A549 (cell line): ENCODE measurements at regions not wholly inside any gene's neighbourhood (a gene's known extent, or its start where the extent isn't known, plus 50 kb on each side); places are given as distances from the start of the nearest gene placed in this dataset.
A peak's percentile ranks its signal among the peaks of the same experiment; 100 is the strongest.

Source experiments
- ATAC-seq, 2 experiments: fragments of 200-7000 bp in 1 of 2; fragments of >200 bp in 1 of 2; cut with Nextera tagmentation in 1 of 2; cut with Tn5 transposase in 1 of 2; 3 replicates each; pipeline versions ENCODE4 v1.8.0 to v1.9.1; 2018 to 2020; ENCODE audit warnings: mild to moderate bottlenecking in 1 of 2, moderate library complexity in 1 of 2
- CTCF ChIA-PET: fragments of 300-600 bp; sonication (Branson Sonifier 250); formaldehyde crosslinking; extraction: SDS; loops from one replicate; lab custom pipeline; 2021; ENCODE audit warnings: antibody characterized with exemption, inconsistent platforms; lab: Yijun Ruan, JAX
- POLR2A ChIA-PET: fragments of 350-600 bp; formaldehyde crosslinking; extraction: SDS; loops from one replicate; lab custom pipeline; 2021; ENCODE audit warnings: antibody characterized with exemption, inconsistent platforms; lab: Yijun Ruan, JAX
- DNase-seq, 2 experiments: peaks; one replicate each; pipeline versions ENCODE4 v3.0.0 to v3.0.0-alpha.2; 2011 to 2016; ENCODE audit warnings: low read depth in 1 of 2, low spot score in 1 of 2
- FAIRE-seq: peaks from 2 replicates; lab custom pipeline; 2011; peaks lifted over from hg19 to GRCh38; lab: Jason Lieb, UNC
- H3K27ac ChIP-seq, 2 experiments: fragments of >200 bp; sonication (Bioruptor Twin); formaldehyde crosslinking; 3 replicates each; pipeline ENCODE4 v1.5.1; 2016 to 2017
- H3K4me1 ChIP-seq: fragments of >200 bp; sonication (Bioruptor Twin); formaldehyde crosslinking; 3 replicates; pipeline ENCODE4 v1.6.1; 2016
- H3K4me2 ChIP-seq: fragments of >200 bp; sonication (Bioruptor Twin); formaldehyde crosslinking; 3 replicates; pipeline ENCODE4 v1.6.1; 2016
- H3K4me3 ChIP-seq: fragments of >200 bp; sonication (Bioruptor Twin); formaldehyde crosslinking; 3 replicates; pipeline ENCODE4 v1.5.1; 2016
- H3K9me3 ChIP-seq: fragments of >200 bp; sonication (Bioruptor Twin); formaldehyde crosslinking; 3 replicates; pipeline ENCODE4 v1.6.1; 2016
- BHLHE40 ChIP-seq: IDR thresholded peaks from 2 replicates; pipeline ENCODE4 v1.6.1; 2012; ENCODE audit warnings: low read depth, low read length, inconsistent platforms
- CEBPB ChIP-seq, 2 experiments: fragments of >200 bp in 1 of 2; sonication (Bioruptor Twin) in 1 of 2; formaldehyde crosslinking in 1 of 2; IDR thresholded peaks; 2 replicates each; pipeline ENCODE4 v1.6.1; 2012 to 2016
- CHD4 ChIP-seq: fragments of 200-600 bp; sonication (generic); IDR thresholded peaks from 2 replicates; pipeline ENCODE4 v1.6.1; 2016; ENCODE audit warnings: antibody characterized with exemption, mild to moderate bottlenecking, borderline replicate concordance
- EHF ChIP-seq: fragments of 250-450 bp; sonication (Bioruptor Pico); IDR thresholded peaks from 2 replicates; pipeline ENCODE4 v1.5.0; 2020; ENCODE audit warnings: mild to moderate bottlenecking
- EHMT2 ChIP-seq: fragments of 200-600 bp; sonication (generic); IDR thresholded peaks from 2 replicates; pipeline ENCODE4 v1.6.1; 2016; ENCODE audit warnings: antibody characterized with exemption, low read depth, mild to moderate bottlenecking, moderate library complexity
- ELK1 ChIP-seq: fragments of 150-350 bp; IDR thresholded peaks from 2 replicates; pipeline ENCODE4 v1.6.1; 2014; ENCODE audit warnings: low read depth, mild to moderate bottlenecking, low read length
- ESRRA ChIP-seq: fragments of 150-350 bp; IDR thresholded peaks from 2 replicates; pipeline ENCODE4 v1.6.1; 2014; ENCODE audit warnings: mild to moderate bottlenecking, low read length, borderline replicate concordance
- FOSL2 ChIP-seq, 2 experiments: fragments of 450-650 bp in 1 of 2; fragments of >200 bp in 1 of 2; sonication (Bioruptor Twin) in 1 of 2; formaldehyde crosslinking; IDR thresholded peaks; 2 replicates each; pipeline versions ENCODE4 v1.5.0 to v1.6.1; 2016 to 2020; ENCODE audit warnings: mild to moderate bottlenecking in 1 of 2, moderate library complexity in 1 of 2
- FOXS1 ChIP-seq: fragments of 250-450 bp; sonication (Bioruptor Pico); IDR thresholded peaks from 2 replicates; pipeline ENCODE4 v1.5.0; 2020; ENCODE audit warnings: mild to moderate bottlenecking, moderate library complexity
- HOXB13 ChIP-seq: fragments of 250-450 bp; sonication (Bioruptor Pico); IDR thresholded peaks from 2 replicates; pipeline ENCODE4 v1.5.0; 2020; ENCODE audit warnings: low read depth, mild to moderate bottlenecking, moderate library complexity
- HOXB5 ChIP-seq: fragments of 250-450 bp; sonication (Bioruptor Pico); IDR thresholded peaks from 2 replicates; pipeline ENCODE4 v1.5.0; 2020; ENCODE audit warnings: mild to moderate bottlenecking, moderate library complexity
- JUNB ChIP-seq: fragments of >200 bp; sonication (Bioruptor Twin); formaldehyde crosslinking; IDR thresholded peaks from 2 replicates; pipeline ENCODE4 v1.6.1; 2016
- MAFK ChIP-seq: fragments of 450-650 bp; IDR thresholded peaks from 2 replicates; pipeline ENCODE4 v1.6.1; 2014; ENCODE audit not compliant: partially characterized antibody
- MYC ChIP-seq: IDR thresholded peaks from 2 replicates; pipeline ENCODE4 v1.6.1; 2012; ENCODE audit warnings: mild to moderate bottlenecking, inconsistent platforms, low read length, improper control_type of control experiment, borderline replicate concordance
- NPAS2 ChIP-seq: fragments of 250-450 bp; sonication (Bioruptor Pico); IDR thresholded peaks from 2 replicates; pipeline ENCODE4 v1.8.0; 2022; ENCODE audit warnings: mild to moderate bottlenecking, moderate library complexity, borderline replicate concordance
- PHF8 ChIP-seq: fragments of 200-600 bp; sonication (generic); IDR thresholded peaks from 2 replicates; pipeline ENCODE4 v1.6.1; 2016; ENCODE audit warnings: low read depth, mild to moderate bottlenecking, antibody characterized with exemption, moderate library complexity, borderline replicate concordance
- POLR2A ChIP-seq: IDR thresholded peaks from 2 replicates; pipeline ENCODE4 v1.6.1; 2012; ENCODE audit warnings: mild to moderate bottlenecking, low read length
- POLR2AphosphoS2 ChIP-seq: conservative IDR thresholded peaks from 2 replicates; pipeline ENCODE4 v1.6.1; 2012; ENCODE audit warnings: low read length, improper control_type of control experiment, inconsistent platforms
- RAD21 ChIP-seq, 2 experiments: fragments of >200 bp in 1 of 2; sonication (Bioruptor Twin) in 1 of 2; formaldehyde crosslinking in 1 of 2; IDR thresholded peaks in 1 of 2; conservative IDR thresholded peaks in 1 of 2; 2 replicates in 1 of 2; 3 replicates in 1 of 2; pipeline ENCODE4 v1.6.1; 2012 to 2018; ENCODE audit warnings: inconsistent platforms in 1 of 2
- ZSCAN20 ChIP-seq: fragments of 250-450 bp; sonication (Bioruptor Pico); IDR thresholded peaks from 2 replicates; pipeline ENCODE4 v1.8.0; 2022; ENCODE audit warnings: mild to moderate bottlenecking, moderate library complexity
- WGBS: methylation state at CpG from one replicate; pipeline ENCODE4 v1.1.6; 2017; ENCODE audit errors: missing lambda C conversion rate; 5-methylcytosine and 5-hydroxymethylcytosine counted together
- TF ChIP-seq, protein P1 (sequence below): fragments of >200 bp; sonication (Bioruptor Twin); formaldehyde crosslinking; IDR thresholded peaks from 3 replicates; pipeline ENCODE4 v1.5.1; 2016
- TF ChIP-seq, protein P2 (sequence below): IDR thresholded peaks from 2 replicates; pipeline ENCODE4 v1.6.1; 2012
- TF ChIP-seq, protein P3 (sequence below): fragments of 250-450 bp; sonication (Bioruptor Pico); IDR thresholded peaks from 2 replicates; pipeline ENCODE4 v1.5.0; 2020; ENCODE audit warnings: low read depth, mild to moderate bottlenecking, moderate library complexity
- TF ChIP-seq, protein P4 (sequence below): IDR thresholded peaks from 2 replicates; pipeline ENCODE4 v1.6.1; 2012

GRCh38 chr6:145012039-145012662 lies 723.2 kb downstream of the EPM2A start:
- TF ChIP-seq FOXS1 (CRISPR knock-in tag), result no peak
- TF ChIP-seq, protein P1, sequence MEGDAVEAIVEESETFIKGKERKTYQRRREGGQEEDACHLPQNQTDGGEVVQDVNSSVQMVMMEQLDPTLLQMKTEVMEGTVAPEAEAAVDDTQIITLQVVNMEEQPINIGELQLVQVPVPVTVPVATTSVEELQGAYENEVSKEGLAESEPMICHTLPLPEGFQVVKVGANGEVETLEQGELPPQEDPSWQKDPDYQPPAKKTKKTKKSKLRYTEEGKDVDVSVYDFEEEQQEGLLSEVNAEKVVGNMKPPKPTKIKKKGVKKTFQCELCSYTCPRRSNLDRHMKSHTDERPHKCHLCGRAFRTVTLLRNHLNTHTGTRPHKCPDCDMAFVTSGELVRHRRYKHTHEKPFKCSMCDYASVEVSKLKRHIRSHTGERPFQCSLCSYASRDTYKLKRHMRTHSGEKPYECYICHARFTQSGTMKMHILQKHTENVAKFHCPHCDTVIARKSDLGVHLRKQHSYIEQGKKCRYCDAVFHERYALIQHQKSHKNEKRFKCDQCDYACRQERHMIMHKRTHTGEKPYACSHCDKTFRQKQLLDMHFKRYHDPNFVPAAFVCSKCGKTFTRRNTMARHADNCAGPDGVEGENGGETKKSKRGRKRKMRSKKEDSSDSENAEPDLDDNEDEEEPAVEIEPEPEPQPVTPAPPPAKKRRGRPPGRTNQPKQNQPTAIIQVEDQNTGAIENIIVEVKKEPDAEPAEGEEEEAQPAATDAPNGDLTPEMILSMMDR, result no peak
- TF ChIP-seq ESRRA, result no peak
- no peak for TF ChIP-seq MAFK
- TF ChIP-seq FOSL2 (IDR thresholded peaks at IDR 0.05), result no peak
- no peak for TF ChIP-seq FOSL2 (CRISPR knock-in tag; IDR thresholded peaks at IDR 0.05)
- TF ChIP-seq PHF8, result no peak
- TF ChIP-seq, protein P2, sequence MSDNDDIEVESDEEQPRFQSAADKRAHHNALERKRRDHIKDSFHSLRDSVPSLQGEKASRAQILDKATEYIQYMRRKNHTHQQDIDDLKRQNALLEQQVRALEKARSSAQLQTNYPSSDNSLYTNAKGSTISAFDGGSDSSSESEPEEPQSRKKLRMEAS, result no peak
- TF ChIP-seq CEBPB (IDR thresholded peaks at IDR 0.05), result no peak
- TF ChIP-seq BHLHE40, result no peak
- TF ChIP-seq CHD4, result no peak
- no peak for TF ChIP-seq ZSCAN20 (CRISPR knock-in tag)
- TF ChIP-seq RAD21 (conservative IDR thresholded peaks at IDR 0.05 in 1 of 2, IDR thresholded peaks at IDR 0.05 in 1 of 2), result no peak
- TF ChIP-seq, protein P3, sequence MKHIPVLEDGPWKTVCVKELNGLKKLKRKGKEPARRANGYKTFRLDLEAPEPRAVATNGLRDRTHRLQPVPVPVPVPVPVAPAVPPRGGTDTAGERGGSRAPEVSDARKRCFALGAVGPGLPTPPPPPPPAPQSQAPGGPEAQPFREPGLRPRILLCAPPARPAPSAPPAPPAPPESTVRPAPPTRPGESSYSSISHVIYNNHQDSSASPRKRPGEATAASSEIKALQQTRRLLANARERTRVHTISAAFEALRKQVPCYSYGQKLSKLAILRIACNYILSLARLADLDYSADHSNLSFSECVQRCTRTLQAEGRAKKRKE (CRISPR knock-in tag), result no peak
- no peaks in the 10 kb centered on the region for H3K9me3 ChIP-seq
- no peak for DNase-seq
- no peak overlapping the region for H3K27ac ChIP-seq
- no peak for FAIRE-seq
- H3K4me1 ChIP-seq, result peaks cover 18% of the 10 kb centered on the region
- H3K4me2 ChIP-seq, result no peak overlapping the region
- 68% methylated on average over 5 of the region's 5 CpGs for WGBS
- CTCF ChIA-PET, result no interaction called here
- no peak for ATAC-seq
- no peak overlapping the region for H3K4me3 ChIP-seq
- POLR2A ChIA-PET, result no interaction called here

DNA sequence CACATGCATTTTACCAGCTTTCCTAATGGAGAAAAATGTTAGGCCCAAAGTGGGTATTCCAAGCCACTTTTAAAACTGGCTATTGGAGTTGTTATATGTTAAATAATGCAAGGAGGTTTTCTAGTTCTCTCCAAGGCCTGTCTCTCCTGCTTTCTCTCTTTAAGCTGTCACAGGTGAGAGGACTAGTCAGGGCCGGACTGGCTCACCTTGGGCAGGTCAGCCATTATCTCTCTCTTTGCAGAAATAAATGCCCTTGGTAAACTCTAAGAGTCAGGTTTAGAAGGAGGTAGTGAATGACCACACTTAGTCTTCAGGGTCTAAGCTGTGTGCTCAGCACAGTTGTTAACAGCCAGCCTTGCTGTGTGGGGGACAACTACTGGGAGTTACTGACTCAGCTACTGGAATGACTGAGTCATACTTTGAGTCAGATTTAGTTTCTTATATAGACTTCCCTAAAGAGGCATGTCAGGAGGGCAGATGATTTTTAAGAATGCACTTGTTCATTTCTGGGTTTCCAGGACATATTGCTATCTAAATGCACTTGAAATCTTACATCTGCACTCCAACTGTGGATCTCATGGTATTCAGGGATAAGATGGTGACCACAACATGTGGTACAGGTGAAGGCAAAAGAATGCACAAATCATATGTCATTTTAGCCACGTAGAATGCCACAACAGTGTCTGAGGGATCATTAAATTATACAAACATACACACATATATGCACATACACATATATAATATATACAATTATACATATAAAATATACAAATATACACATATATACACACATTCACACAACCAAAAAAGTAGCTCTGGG lies 719.4 kb downstream of the EPM2A start:
- WGBS, result 46% methylated on average over 2 of the region's 2 CpGs
- peaks cover 18% of the 10 kb centered on the region for H3K4me1 ChIP-seq
- no peak overlapping the region for H3K4me3 ChIP-seq
- ChIA-PET POLR2A (no interaction called here), CTCF (interaction anchor here (0.6 kb wide), 1 partner anchor 1493 kb away, joined by 3 read pairs; no protein-coding TSS in a partner anchor)
- peak overlapping the region; percentile 61 for H3K4me2 ChIP-seq
- peak; percentile 33 to 57 for DNase-seq
- ATAC-seq, result peak; percentile 95 to 96
- no peak for FAIRE-seq
- no peak for TF ChIP-seq EHF (CRISPR knock-in tag)
- peak; percentile 78; the same call in 1 of the 2 replicates for TF ChIP-seq FOSL2 (IDR thresholded peaks at IDR 0.05)
- peak; percentile 80 for TF ChIP-seq FOSL2 (CRISPR knock-in tag; IDR thresholded peaks at IDR 0.05)
- TF ChIP-seq MAFK, result peak; percentile 40
- peak; percentile 58 for TF ChIP-seq JUNB
- H3K9me3 ChIP-seq, result no peaks in the 10 kb centered on the region
- H3K27ac ChIP-seq, result peak overlapping the region; percentile 46 to 75; a peak in 3 of 6 replicates

- no peaks in the 10 kb centered on the region for H3K9me3 ChIP-seq
- no peak for TF ChIP-seq EHMT2
- no peak for TF ChIP-seq CHD4
- no peak for TF ChIP-seq BHLHE40
- TF ChIP-seq, protein P4, sequence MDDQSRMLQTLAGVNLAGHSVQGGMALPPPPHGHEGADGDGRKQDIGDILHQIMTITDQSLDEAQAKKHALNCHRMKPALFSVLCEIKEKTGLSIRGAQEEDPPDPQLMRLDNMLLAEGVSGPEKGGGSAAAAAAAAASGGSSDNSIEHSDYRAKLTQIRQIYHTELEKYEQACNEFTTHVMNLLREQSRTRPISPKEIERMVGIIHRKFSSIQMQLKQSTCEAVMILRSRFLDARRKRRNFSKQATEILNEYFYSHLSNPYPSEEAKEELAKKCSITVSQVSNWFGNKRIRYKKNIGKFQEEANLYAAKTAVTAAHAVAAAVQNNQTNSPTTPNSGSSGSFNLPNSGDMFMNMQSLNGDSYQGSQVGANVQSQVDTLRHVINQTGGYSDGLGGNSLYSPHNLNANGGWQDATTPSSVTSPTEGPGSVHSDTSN, result no peak
- TF ChIP-seq HOXB13 (CRISPR knock-in tag), result no peak
- no peak for TF ChIP-seq POLR2AphosphoS2
- no peak for TF ChIP-seq MYC
- no peak for TF ChIP-seq POLR2A
- no peak for TF ChIP-seq NPAS2
- TF ChIP-seq ELK1, result no peak
- TF ChIP-seq HOXB5, result no peak
- TF ChIP-seq FOSL2 (IDR thresholded peaks at IDR 0.05), result no peak
- TF ChIP-seq FOSL2 (CRISPR knock-in tag; IDR thresholded peaks at IDR 0.05), result no peak
Measured at GRCh38 chr6:145017051-145017450, 718.3 kb downstream of the EPM2A start.

More at GRCh38 chr6:145017051-145017450, 718.3 kb downstream of the EPM2A start:
- peaks cover 18% of the 10 kb centered on the region for H3K4me1 ChIP-seq
- FAIRE-seq (no peak), ATAC-seq (no peak), DNase-seq (no peak)
- H3K27ac ChIP-seq, result no peak overlapping the region; a peak in 1 of 6 replicates
- POLR2A ChIA-PET, result no interaction called here
- H3K4me3 ChIP-seq, result no peak overlapping the region
- CTCF ChIA-PET, result no interaction called here
- H3K4me2 ChIP-seq, result no peak overlapping the region
